Sigmoid colon (tissue), 6 donors: ENCODE measurements at regions not wholly inside any gene's neighbourhood (a gene's known extent, or its start where the extent isn't known, plus 50 kb on each side); places are given as distances from the start of the nearest gene placed in this dataset.

Source experiments
- DNase-seq: peaks from one replicate; pipeline ENCODE4 v3.0.0-alpha.2; 2019
- H3K27ac ChIP-seq, 4 donors: fragments of 200-600 bp; sonication (generic); one replicate each; pipeline ENCODE4 v1.5.1; 2016 to 2019; ENCODE audit warnings: mild to moderate bottlenecking in 1 of 4
- H3K27me3 ChIP-seq, 3 donors: fragments of 200-600 bp; sonication (generic); one replicate each; pipeline ENCODE4 v1.5.1; 2019; ENCODE audit warnings: mild to moderate bottlenecking in 1 of 3
- H3K36me3 ChIP-seq, 4 donors: fragments of 200-600 bp; sonication (generic); one replicate each; pipeline ENCODE4 v1.5.1; 2016 to 2019
- H3K4me1 ChIP-seq, 4 donors: fragments of 200-600 bp; sonication (generic); one replicate each; pipeline ENCODE4 v1.5.1; 2017 to 2019
- H3K4me3 ChIP-seq, 4 donors: fragments of 200-600 bp; sonication (generic); one replicate each; pipeline ENCODE4 v1.5.1; 2017 to 2019; ENCODE audit warnings: mild to moderate bottlenecking in 2 of 4, moderate library complexity in 1 of 4
- H3K9me3 ChIP-seq, 4 donors: fragments of 200-600 bp in 3 of 4; sonication (generic) in 3 of 4; one replicate each; pipeline versions ENCODE4 v1.5.1 to v1.6.1; 2013 to 2019
- CTCF ChIP-seq, 4 experiments: fragments of 450-650 bp in 3 of 4; fragments of 200-600 bp in 1 of 4; IDR thresholded peaks; one replicate each; pipeline ENCODE4 v1.5.1; 2016 to 2019; ENCODE audit warnings: antibody characterized with exemption in 4 of 4, mild to moderate bottlenecking in 3 of 4, moderate library complexity in 2 of 4
- EP300 ChIP-seq, 4 donors: sonication (generic); formaldehyde crosslinking; IDR thresholded peaks; one replicate each; pipeline ENCODE4 v1.6.1; 2017; ENCODE audit warnings: antibody characterized with exemption in 4 of 4
- POLR2A ChIP-seq, 2 donors: fragments of 450-650 bp; IDR thresholded peaks; one replicate each; pipeline ENCODE4 v1.6.1; 2016; ENCODE audit warnings: antibody characterized with exemption in 2 of 2, mild to moderate bottlenecking in 2 of 2, moderate library complexity in 2 of 2
- POLR2AphosphoS5 ChIP-seq, 4 donors: sonication (generic); formaldehyde crosslinking; IDR thresholded peaks; one replicate each; pipeline ENCODE4 v1.6.1; 2017; ENCODE audit warnings: antibody characterized with exemption in 4 of 4
- WGBS, 2 donors: extraction: QIAGEN DNeasy Blood & Tissue Kit; methylation state at CpG; one replicate each; pipeline ENCODE4 v1.1.7; 2013; 5-methylcytosine and 5-hydroxymethylcytosine counted together
- intact Hi-C: fragments of 100-400 bp; cut with DNase I; formaldehyde crosslinking; loops from one replicate; pipeline ENCODE4 v1.15.1; 2023
- donor health status: healthy with polysubstance abuse.
- donor health status: healthy.

- Histone ChIP-seq H3K36me3 (no peaks in the 10 kb centered on the region), H3K27me3 (no peaks in the 10 kb centered on the region), H3K4me3 (no peak overlapping the region), H3K9me3 (peaks cover 0 to 2% (median 0%) of the 10 kb centered on the region in 4 donors), H3K27ac (no peak overlapping the region), H3K4me1 (no peaks in the 10 kb centered on the region)
- intact Hi-C loops: no loop called here
- no peak for TF ChIP-seq POLR2AphosphoS5 (IDR thresholded peaks at IDR 0.05)
- TF ChIP-seq POLR2A (IDR thresholded peaks at IDR 0.05): no peak
- TF ChIP-seq EP300 (IDR thresholded peaks at IDR 0.05): no peak
- 77 to 89% methylated on average over 4 of the region's 4 CpGs for whole genome bisulfite sequencing, 2 donors
- no peak for DNase-seq
These were observed 149.8 kb downstream of the OSR1 start for GRCh38 chr2:19208479-19209199.

- TF ChIP-seq POLR2AphosphoS5 (IDR thresholded peaks at IDR 0.05) (no peak), CTCF (IDR thresholded peaks at IDR 0.05) (no peak), POLR2A (IDR thresholded peaks at IDR 0.05) (no peak), EP300 (IDR thresholded peaks at IDR 0.05) (no peak)
- H3K36me3 ChIP-seq: no peaks in the 10 kb centered on the region
- no peak for DNase-seq
- intact Hi-C loops: no loop called here
- no peaks in the 10 kb centered on the region for H3K27me3 ChIP-seq
- no peak overlapping the region for H3K4me3 ChIP-seq
- no peaks in the 10 kb centered on the region for H3K4me1 ChIP-seq
- no peaks in the 10 kb centered on the region for H3K9me3 ChIP-seq
- WGBS, 2 donors: 72 to 86% methylated on average over 8 of the region's 8 CpGs
- no peak overlapping the region for H3K27ac ChIP-seq
These were observed 151.0 kb downstream of the OSR1 start for GRCh38 chr2:19207452-19207851.

- DNase-seq: no peak
- Histone ChIP-seq H3K9me3 (no peaks in the 10 kb centered on the region), H3K27me3 (no peaks in the 10 kb centered on the region), H3K4me3 (no peak overlapping the region), H3K36me3 (no peaks in the 10 kb centered on the region), H3K4me1 (no peaks in the 10 kb centered on the region), H3K27ac (no peak overlapping the region)
- intact Hi-C loops: no loop called here
- WGBS, 2 donors: 83 to 85% methylated on average over 4 of the region's 4 CpGs
- no peak for TF ChIP-seq CTCF (IDR thresholded peaks at IDR 0.05)
- TF ChIP-seq EP300 (IDR thresholded peaks at IDR 0.05): no peak
- TF ChIP-seq POLR2AphosphoS5 (IDR thresholded peaks at IDR 0.05): no peak
- TF ChIP-seq POLR2A (IDR thresholded peaks at IDR 0.05): no peak
These were observed 152.4 kb downstream of the OSR1 start for GRCh38 chr2:19205983-19206533.

GRCh38 chr2:19203866-19204265, 154.6 kb downstream of the OSR1 start:
- Histone ChIP-seq H3K9me3 (no peaks in the 10 kb centered on the region), H3K27me3 (no peaks in the 10 kb centered on the region), H3K27ac (no peak overlapping the region), H3K4me1 (no peaks in the 10 kb centered on the region), H3K4me3 (no peak overlapping the region), H3K36me3 (no peaks in the 10 kb centered on the region)
- no peak for TF ChIP-seq CTCF (IDR thresholded peaks at IDR 0.05)
- no peak for TF ChIP-seq EP300 (IDR thresholded peaks at IDR 0.05)
- no peak for TF ChIP-seq POLR2AphosphoS5 (IDR thresholded peaks at IDR 0.05)
- TF ChIP-seq POLR2A (IDR thresholded peaks at IDR 0.05): no peak
- 85 to 93% methylated on average over 5 of the region's 5 CpGs for WGBS, 2 donors
- DNase-seq: no peak
- intact Hi-C loops: no loop called here

- Histone ChIP-seq H3K27ac (no peak overlapping the region), H3K36me3 (no peaks in the 10 kb centered on the region), H3K27me3 (no peaks in the 10 kb centered on the region), H3K4me3 (no peak overlapping the region), H3K9me3 (no peaks in the 10 kb centered on the region), H3K4me1 (no peaks in the 10 kb centered on the region)
- WGBS, 2 donors: 96% methylated on average over 4 of the region's 4 CpGs
- TF ChIP-seq POLR2AphosphoS5 (IDR thresholded peaks at IDR 0.05) (no peak), CTCF (IDR thresholded peaks at IDR 0.05) (no peak)
- intact Hi-C loops: no loop called here
- no peak for DNase-seq
These were observed 156.4 kb downstream of the OSR1 start for GRCh38 chr2:19201911-19202462.
